Renal cortical epithelial cell (primary cell): ENCODE measurements at regions not wholly inside any gene's neighbourhood (a gene's known extent, or its start where the extent isn't known, plus 50 kb on each side); places are given as distances from the start of the nearest gene placed in this dataset.
A peak's percentile ranks its signal among the peaks of the same experiment; 100 is the strongest.
"Not testable (repeated sequence)": the region's sequence is repeated elsewhere in the genome, so short reads cannot be mapped to it uniquely, and the experiment has no call there.

Source experiments
- DNase-seq: peaks from one replicate; pipeline ENCODE4 v3.0.0-alpha.2; 2011; ENCODE audit warnings: low read depth

DNA sequence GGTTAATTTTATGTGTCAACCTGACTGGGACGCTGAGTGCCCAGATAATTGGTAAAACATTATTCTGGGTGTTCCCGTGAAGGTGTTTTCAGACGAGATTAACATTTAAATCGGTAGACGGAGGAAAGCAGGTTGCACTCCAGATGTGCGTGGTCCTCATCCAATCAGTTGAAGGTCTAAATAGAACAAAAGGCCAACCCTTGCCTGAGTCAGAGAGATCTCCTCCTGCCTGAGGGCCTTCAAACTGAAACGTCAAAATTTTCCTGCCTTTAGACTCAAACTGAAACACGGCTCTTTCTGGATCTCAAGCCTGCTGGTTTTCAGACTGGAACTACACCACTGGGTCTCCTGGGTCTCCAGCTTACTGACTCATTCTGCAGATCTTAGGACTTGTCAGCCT lies 70.9 kb downstream of the NPIPA5 start:
- DNase-seq: not testable (repeated sequence)

GRCh38 chr16:15305889-15306288 lies 72.2 kb downstream of the NPIPA5 start:
- DNase-seq: not testable (repeated sequence)

DNA sequence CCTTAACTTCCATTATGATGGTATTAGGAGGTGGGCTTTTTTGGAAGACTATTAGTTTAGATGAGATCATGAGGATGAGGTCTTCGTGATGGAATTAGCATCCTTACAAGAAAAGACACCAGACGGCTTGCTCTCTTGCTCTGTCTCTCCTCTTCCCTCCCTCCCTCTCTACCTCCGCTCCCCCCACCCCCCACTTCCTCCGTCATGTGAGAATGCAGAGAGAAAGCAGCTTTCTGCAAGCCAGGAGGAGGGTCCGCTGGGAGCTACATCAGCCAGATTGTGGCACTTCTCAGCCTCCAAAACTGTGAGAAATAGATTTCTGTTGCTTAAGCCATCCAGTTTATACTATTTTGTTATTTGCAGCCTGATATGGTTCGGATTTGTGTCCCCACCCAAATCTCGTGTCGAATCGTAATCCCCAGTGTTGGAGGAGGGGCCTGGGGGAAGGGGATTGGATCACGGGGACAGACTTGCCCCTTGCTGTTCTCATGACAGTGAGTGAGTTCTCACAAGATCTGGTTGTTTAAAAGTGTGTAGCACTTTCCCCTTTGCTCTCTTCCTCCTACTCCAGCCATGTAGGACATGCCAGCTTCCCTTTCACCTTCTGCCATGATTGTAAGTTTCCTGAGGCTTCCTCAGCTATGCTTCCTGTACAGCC lies 74.3 kb downstream of the NPIPA5 start:
- DNase-seq: not testable (repeated sequence)

- DNase-seq: not testable (repeated sequence)
Measured at GRCh38 chr16:15297104-15297503, 81.0 kb downstream of the NPIPA5 start.

DNA sequence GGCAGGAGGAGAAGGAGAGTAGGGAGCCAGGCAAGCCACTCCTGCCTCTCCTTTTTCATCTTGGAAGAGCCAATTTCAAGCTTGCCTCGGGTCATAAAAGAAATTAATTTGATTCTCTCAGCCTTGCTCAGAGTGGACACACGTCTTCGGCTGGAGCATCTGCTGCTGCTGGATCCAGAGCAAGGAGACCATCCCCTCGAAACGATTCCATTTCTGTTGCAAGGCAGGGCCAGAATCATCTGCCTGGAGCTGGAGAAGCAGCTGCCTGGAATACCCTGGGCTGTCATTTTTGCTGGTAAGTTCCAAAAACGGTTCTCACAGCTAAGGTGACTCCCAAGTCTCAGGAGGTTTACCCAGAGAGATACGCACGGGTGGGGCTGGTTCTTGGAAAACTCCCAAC lies 103.3 kb downstream of the NPIPA5 start:
- not testable (repeated sequence) for DNase-seq

GRCh38 chr16:15273964-15274363 lies 104.1 kb downstream of the NPIPA5 start:
- not testable (repeated sequence) for DNase-seq

DNA sequence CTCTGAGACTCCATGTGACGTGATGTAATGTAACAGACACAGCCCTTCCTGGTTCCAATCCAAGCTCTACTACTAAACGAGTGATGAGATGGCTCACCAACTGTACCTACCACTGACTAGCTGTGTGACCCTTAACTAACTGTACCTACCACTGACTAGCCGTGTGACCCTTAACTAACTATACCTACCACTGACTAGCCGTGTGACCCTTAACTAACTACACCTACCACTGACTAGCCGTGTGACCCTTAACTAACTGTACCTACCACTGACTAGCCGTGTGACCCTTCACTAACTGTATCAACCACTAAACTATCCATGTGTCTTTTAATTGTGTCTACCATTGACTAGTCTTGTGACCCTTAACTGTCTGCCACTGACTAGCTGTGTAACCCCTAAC lies 111.2 kb downstream of the NPIPA5 start:
- DNase-seq: not testable (repeated sequence)

GRCh38 chr16:15262212-15262611 lies 115.9 kb downstream of the NPIPA5 start:
- DNase-seq: not testable (repeated sequence)

DNA sequence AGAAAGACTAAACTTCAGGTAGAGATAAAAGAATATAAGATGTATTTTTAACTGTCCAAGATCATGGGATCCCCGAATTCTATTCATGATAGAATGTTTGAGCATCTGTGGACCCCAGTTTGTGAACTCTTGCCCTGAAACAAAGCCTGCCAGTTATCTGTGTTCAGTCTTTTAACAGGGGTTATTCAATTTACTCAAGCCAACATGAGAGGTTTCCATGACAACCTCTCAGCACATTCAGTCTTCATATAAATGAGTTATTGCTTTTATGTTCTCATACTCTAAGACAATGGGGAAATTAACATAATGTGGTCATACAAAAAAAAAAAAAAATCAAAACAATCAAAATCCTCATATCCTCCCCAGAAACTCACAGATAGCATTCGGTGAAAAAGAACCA lies 130.1 kb downstream of the NPIPA5 start:
- DNase-seq: not testable (repeated sequence)

GRCh38 chr16:15236674-15237323 lies 141.3 kb downstream of the NPIPA5 start:
- not testable (repeated sequence) for DNase-seq

GRCh38 chr16:15235140-15235539 lies 141.1 kb upstream of the RRN3 start:
- not testable (repeated sequence) for DNase-seq

GRCh38 chr16:15234702-15235101 lies 140.6 kb upstream of the RRN3 start:
- not testable (repeated sequence) for DNase-seq

DNA sequence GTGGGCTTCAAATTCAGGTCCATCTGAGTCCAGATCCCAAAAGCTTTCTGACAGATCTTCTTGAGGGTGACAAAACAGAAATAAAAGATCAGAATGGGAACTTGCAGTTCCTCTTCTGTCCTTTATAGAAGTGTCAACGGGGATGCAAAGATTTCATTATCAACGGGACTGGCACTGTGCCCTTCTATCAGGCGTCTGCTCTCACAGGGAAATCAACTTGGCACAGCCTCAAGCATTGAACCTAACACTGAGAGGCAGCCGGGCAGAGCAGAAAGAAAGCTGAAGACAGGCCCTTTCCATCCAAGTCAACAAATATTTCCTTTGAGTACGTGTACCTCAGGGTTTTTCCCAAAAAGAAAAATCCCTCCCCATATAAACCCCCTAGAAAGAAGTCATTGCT lies 136.4 kb upstream of the RRN3 start:
- DNase-seq: not testable (repeated sequence)

- DNase-seq: not testable (repeated sequence)
Measured at GRCh38 chr16:15229661-15230060, 135.6 kb upstream of the RRN3 start.

DNA sequence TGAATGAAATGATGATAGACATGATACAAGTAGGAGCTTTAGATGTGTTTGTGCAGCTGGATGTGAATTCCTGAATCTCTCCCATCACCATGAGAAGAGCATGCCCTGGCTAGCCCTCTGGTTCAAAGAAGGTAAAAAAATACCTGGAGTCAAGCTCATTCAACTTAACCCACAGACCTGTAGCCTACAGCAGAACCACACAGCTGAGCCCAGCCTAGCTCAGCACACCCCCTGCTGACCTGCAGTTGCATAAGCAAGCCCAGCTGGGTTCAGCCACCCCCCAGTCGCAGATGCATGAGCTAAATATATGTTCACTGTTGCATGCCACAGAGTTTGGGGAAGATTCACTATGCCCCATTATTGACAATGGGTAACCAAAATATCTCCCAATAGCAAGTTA lies 130.6 kb upstream of the RRN3 start:
- DNase-seq: not testable (repeated sequence)

DNA sequence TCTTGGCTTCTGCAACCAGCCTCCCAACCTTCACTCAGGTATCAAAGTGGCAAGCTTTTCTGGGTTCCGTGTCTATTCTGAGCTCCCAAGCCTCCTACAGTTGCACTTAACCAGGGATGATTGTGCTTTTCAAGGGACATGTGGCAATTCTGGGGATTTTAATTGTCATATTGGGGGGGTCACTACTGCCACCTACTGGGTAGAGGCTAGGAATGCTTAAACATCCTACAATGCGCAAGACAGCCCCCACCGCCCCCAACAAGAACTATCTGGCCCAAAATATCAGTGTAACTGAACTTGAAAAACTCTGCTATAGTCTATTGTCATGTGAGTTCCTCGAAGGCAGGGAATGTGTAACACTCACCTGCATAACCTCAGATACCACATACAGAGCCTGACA lies 129.3 kb upstream of the RRN3 start:
- not testable (repeated sequence) for DNase-seq

GRCh38 chr16:15219679-15220615 lies 125.9 kb upstream of the RRN3 start:
- not testable (repeated sequence) for DNase-seq

DNA sequence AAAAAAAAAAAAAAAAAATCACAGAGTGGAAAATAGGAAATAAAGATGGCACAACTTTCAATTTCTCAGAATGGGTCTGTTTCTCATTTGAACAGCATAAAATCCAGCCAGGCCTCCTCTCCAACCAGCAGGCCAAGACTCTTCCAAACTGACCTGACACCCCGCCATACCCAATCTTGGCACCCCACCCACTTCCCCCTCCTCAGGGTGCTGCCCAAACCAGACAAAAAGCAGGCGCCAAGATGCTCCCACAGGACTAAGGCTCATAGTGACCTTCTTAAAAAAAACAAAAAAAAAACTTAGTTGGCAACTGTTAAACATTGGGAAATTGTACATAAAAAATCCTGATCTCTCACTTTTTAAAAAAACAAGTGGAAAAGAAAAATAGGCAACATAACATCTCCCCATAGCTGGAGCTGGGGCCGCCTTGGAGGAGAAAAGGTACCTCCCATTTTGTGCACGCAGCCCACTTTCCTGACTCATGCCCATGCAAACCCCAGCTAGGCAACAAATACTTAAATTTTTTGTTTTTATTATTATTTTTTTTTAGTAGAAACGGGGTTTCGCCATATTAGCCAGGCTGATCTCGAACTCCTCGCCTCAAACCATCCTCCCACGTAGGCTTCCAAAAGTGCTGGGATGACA lies 124.9 kb upstream of the RRN3 start:
- not testable (repeated sequence) for DNase-seq

- not testable (repeated sequence) for DNase-seq
Measured at GRCh38 chr16:15207202-15207981, 113.3 kb upstream of the RRN3 start.

- DNase-seq: peak; percentile 3
Measured at GRCh38 chr16:15206439-15206838, 112.4 kb upstream of the RRN3 start.

DNA sequence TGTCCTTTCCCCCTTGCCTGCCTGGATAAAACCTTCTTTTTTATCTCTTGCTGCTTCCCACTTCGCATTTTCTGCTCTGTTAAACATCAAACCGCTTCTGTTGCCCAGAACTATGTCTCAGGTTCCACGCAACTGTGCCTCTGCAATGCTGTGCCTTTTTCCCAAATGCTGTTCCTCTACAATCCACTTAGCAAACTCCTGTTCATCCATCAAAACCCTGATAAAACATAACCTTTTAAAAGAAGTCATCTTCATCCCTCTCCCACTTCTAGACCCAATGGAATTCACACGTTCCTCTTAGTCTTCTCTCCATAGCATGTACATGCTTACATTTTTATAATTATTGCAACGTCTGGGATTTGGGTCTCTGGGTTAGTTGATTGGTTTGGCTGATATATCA lies 111.9 kb upstream of the RRN3 start:
- DNase-seq: not testable (repeated sequence)
